A673 (cell line): ENCODE measurements at regions not wholly inside any gene's neighbourhood (a gene's known extent, or its start where the extent isn't known, plus 50 kb on each side); places are given as distances from the start of the nearest gene placed in this dataset.

Source experiments
- BruUV-seq: library from RNA; stranded (reverse); fragments of 400-500 nt; replicated peaks from 2 replicates; lab custom pipeline; 2021; lab: Mats Ljungman, UMichigan
- CTCF ChIA-PET: fragments of 300-600 bp; sonication (Branson Sonifier 250); formaldehyde crosslinking; loops from one replicate; lab custom pipeline; 2022; ENCODE audit warnings: antibody characterized with exemption; lab: Charles Lee
- POLR2A ChIA-PET: fragments of 300-600 bp; sonication (Branson Sonifier 250); formaldehyde crosslinking; loops from one replicate; lab custom pipeline; 2022; ENCODE audit warnings: antibody characterized with exemption; ENCODE audit not compliant: low non-redundant PET; lab: Charles Lee
- DNase-seq: peaks from one replicate; pipeline ENCODE4 v3.0.0-alpha.2; 2015; ENCODE audit warnings: low spot score
- H3K27ac ChIP-seq: fragments of 200-600 bp; sonication (generic); 2 replicates; pipeline ENCODE4 v1.5.1; 2016; ENCODE audit warnings: mixed run types, low read depth, mild to moderate bottlenecking, mixed read lengths, antibody characterized with exemption, low read length; ENCODE audit not compliant: poor library complexity, severe bottlenecking
- H3K27me3 ChIP-seq: fragments of 200-600 bp; sonication (generic); replicated peaks from 2 replicates; pipeline ENCODE4 v1.6.1; 2017; ENCODE audit warnings: mixed run types, low read depth, mild to moderate bottlenecking, mixed read lengths, antibody characterized with exemption, low read length; ENCODE audit not compliant: insufficient read depth, poor library complexity
- H3K36me3 ChIP-seq: fragments of 200-600 bp; sonication (generic); 2 replicates; pipeline ENCODE4 v1.6.1; 2016; ENCODE audit warnings: mixed run types, mild to moderate bottlenecking, mixed read lengths, antibody characterized with exemption, low read length; ENCODE audit not compliant: insufficient read depth, poor library complexity, severe bottlenecking
- H3K4me1 ChIP-seq: fragments of 200-600 bp; sonication (generic); 2 replicates; pipeline ENCODE4 v1.6.1; 2017; ENCODE audit warnings: mixed run types, mild to moderate bottlenecking, mixed read lengths, antibody characterized with exemption, low read length; ENCODE audit not compliant: insufficient read depth, poor library complexity, severe bottlenecking
- H3K4me3 ChIP-seq: fragments of 200-600 bp; sonication (generic); 2 replicates; pipeline ENCODE4 v1.5.1; 2016; ENCODE audit warnings: low read depth, mixed run types, mild to moderate bottlenecking, mixed read lengths, low read length; ENCODE audit not compliant: poor library complexity, severe bottlenecking
- H3K9me3 ChIP-seq: fragments of 200-600 bp; sonication (generic); 2 replicates; pipeline ENCODE4 v1.6.1; 2016; ENCODE audit warnings: mixed run types, low read depth, mild to moderate bottlenecking, mixed read lengths, antibody characterized with exemption, low read length; ENCODE audit not compliant: poor library complexity, severe bottlenecking
- CTCF ChIP-seq: fragments of 300-800, 200-600 bp; sonication (generic); conservative IDR thresholded peaks from 2 replicates; pipeline ENCODE4 v1.5.1; 2017; ENCODE audit warnings: low read depth, mild to moderate bottlenecking, antibody characterized with exemption, low read length, moderate library complexity, mixed read lengths
- EZH2 ChIP-seq: fragments of 200-600 bp; sonication (generic); IDR thresholded peaks from 2 replicates; pipeline ENCODE4 v1.6.1; 2017; ENCODE audit warnings: borderline replicate concordance, low read depth, mild to moderate bottlenecking, mixed read lengths, antibody characterized with exemption, low read length; ENCODE audit not compliant: poor library complexity, severe bottlenecking
- intact Hi-C: fragments of 100-400 bp; cut with micrococcal nuclease; formaldehyde crosslinking; loops from one replicate; pipeline ENCODE4 v1.10.0; 2022; ENCODE audit not compliant: unreplicated experiment

- no peak for TF ChIP-seq CTCF
- no peak for TF ChIP-seq EZH2
- Histone ChIP-seq H3K9me3 (no peaks in the 10 kb centered on the region), H3K4me3 (no peak overlapping the region), H3K27ac (no peak overlapping the region), H3K36me3 (no peaks in the 10 kb centered on the region), H3K27me3 (no peaks in the 10 kb centered on the region), H3K4me1 (no peaks in the 10 kb centered on the region)
- no peak for DNase-seq
- no TSS peak for BruUV-seq
- ChIA-PET CTCF (no interaction called here), POLR2A (no interaction called here)
- intact Hi-C loops: no loop called here
Measured at GRCh38 chr2:150545916-150546315, 58.4 kb upstream of the RND3 start.

GRCh38 chr2:150544731-150545130 lies 57.3 kb upstream of the RND3 start:
- H3K9me3 ChIP-seq: no peaks in the 10 kb centered on the region
- BruUV-seq: no TSS peak
- H3K36me3 ChIP-seq: no peaks in the 10 kb centered on the region
- ChIA-PET CTCF (no interaction called here), POLR2A (no interaction called here)
- DNase-seq: no peak
- H3K4me3 ChIP-seq: no peak overlapping the region
- no peak for TF ChIP-seq EZH2
- no peak for TF ChIP-seq CTCF
- intact Hi-C loops: no loop called here
- H3K27ac ChIP-seq: no peak overlapping the region
- H3K27me3 ChIP-seq: no peaks in the 10 kb centered on the region
- H3K4me1 ChIP-seq: no peaks in the 10 kb centered on the region

GRCh38 chr2:150542692-150543091 lies 55.2 kb upstream of the RND3 start:
- TF ChIP-seq CTCF (no peak), EZH2 (no peak)
- intact Hi-C loops: no loop called here
- no peak overlapping the region for H3K4me3 ChIP-seq
- H3K4me1 ChIP-seq: no peaks in the 10 kb centered on the region
- no peaks in the 10 kb centered on the region for H3K36me3 ChIP-seq
- ChIA-PET CTCF (no interaction called here), POLR2A (interaction anchor here (0.6 kb wide), 1 partner anchor 25 kb away, joined by 3 read pairs; no protein-coding TSS in a partner anchor)
- H3K27ac ChIP-seq: no peak overlapping the region
- H3K27me3 ChIP-seq: no peaks in the 10 kb centered on the region
- no peaks in the 10 kb centered on the region for H3K9me3 ChIP-seq
- no TSS peak for BruUV-seq
- no peak for DNase-seq
